Heart right ventricle (tissue), 16 donors: ENCODE measurements at regions not wholly inside any gene's neighbourhood (a gene's known extent, or its start where the extent isn't known, plus 50 kb on each side); places are given as distances from the start of the nearest gene placed in this dataset.
A peak's percentile ranks its signal among the peaks of the same experiment; 100 is the strongest.

Source experiments
- ATAC-seq, 8 donors: fragments of 200-7000 bp; cut with Tn5 transposase; one replicate each; pipeline ENCODE4 v1.9.1; 2020; ENCODE audit warnings: mild to moderate bottlenecking in 8 of 8, moderate library complexity in 8 of 8, moderate number of reproducible peaks in 1 of 8
- DNase-seq, 2 donors: peaks; one replicate each; pipeline ENCODE4 v3.0.0-alpha.2; 2020
- H3K27ac ChIP-seq, 10 donors: fragments of 200-600 bp; sonication (generic) in 2 of 10; one replicate each; pipeline versions ENCODE4 v1.5.0 to v1.8.0; 2020 to 2022; ENCODE audit warnings: mild to moderate bottlenecking in 3 of 10
- H3K27me3 ChIP-seq, 7 donors: fragments of 200-600 bp; one replicate each; pipeline ENCODE4 v1.8.0; 2021 to 2022; ENCODE audit warnings: mild to moderate bottlenecking in 2 of 7
- H3K36me3 ChIP-seq, 9 donors: fragments of 200-600 bp; sonication (generic) in 1 of 9; one replicate each; pipeline versions ENCODE4 v1.5.0 to v1.8.0; 2020 to 2022; ENCODE audit warnings: mild to moderate bottlenecking in 2 of 9
- H3K4me1 ChIP-seq, 9 donors: fragments of 200-600 bp; sonication (generic) in 1 of 9; one replicate each; pipeline versions ENCODE4 v1.5.0 to v1.8.0; 2020 to 2022; ENCODE audit warnings: mild to moderate bottlenecking in 4 of 9
- H3K4me3 ChIP-seq, 10 donors: fragments of 200-600 bp; sonication (generic) in 2 of 10; one replicate each; pipeline versions ENCODE4 v1.5.0 to v1.8.0; 2020 to 2022; ENCODE audit warnings: mild to moderate bottlenecking in 7 of 10, moderate library complexity in 2 of 10
- H3K9me3 ChIP-seq, 11 donors: fragments of 200-600 bp in 10 of 11; sonication (generic) in 2 of 11; one replicate each; pipeline versions ENCODE4 v1.5.0 to v1.8.0; 2013 to 2022; ENCODE audit warnings: mild to moderate bottlenecking in 2 of 11, control low read depth in 1 of 11, moderate library complexity in 1 of 11
- WGBS, 2 donors: extraction: QIAGEN DNeasy Blood & Tissue Kit; methylation state at CpG; one replicate each; pipeline ENCODE4 v1.1.7; 2013; ENCODE audit warnings: inconsistent platforms in 1 of 2; 5-methylcytosine and 5-hydroxymethylcytosine counted together
- intact Hi-C, 10 donors: fragments of 100-400 bp; cut with DNase I; formaldehyde crosslinking; loops; one replicate each; pipeline versions ENCODE4 v1.11.1 to v1.14.2; 2022
- TF ChIP-seq, protein P1 (sequence below), 9 donors: fragments of 200-600 bp; sonication (generic) in 2 of 9; IDR thresholded peaks; one replicate each; pipeline versions ENCODE4 v1.5.0 to v1.8.0; 2021 to 2022; ENCODE audit warnings: antibody characterized with exemption in 9 of 9, mild to moderate bottlenecking in 5 of 9, moderate library complexity in 1 of 9
- donor health status: Arrhythmogenic right ventricular cardiomyopathy.
- donor health status: ischemic (EF 13 %, LVEDD 7.1; RV severe dilation, severe dysfunction).
- donor health status: healthy with polysubstance abuse.
- donor health status: DM: no; HTN: yes; CAD: no.
- donor health status: DM: no; HTN: no; CAD: no.
- donor health status: ischemic (EF 25% LVEDD 6.9; RV normal size, moderate dysfunction).
- donor health status: ischemic (EF 25% LVEDD 5.7; RV mildly dilated, moderate dysfunction).
- donor health status: healthy.
- donor health status: DM: yes; HTN: yes; CAD: no.
- donor health status: Ischemic cardiomyopathy.
- donor health status: ischemic (EF 35%, LVEDD 5.7; RV mildly dilated, moderate dysfunction).
- donor health status: nonischemic (EF 11% LVEDD 7.7; RV severe dilation, severe dysfunction).
- donor health status: DM: yes; HTN: yes; CAD: no.
- donor health status: PGD.
- donor health status: ischemic (EF 29% LVEDD 5.4; RV normal size, mild dysfunction).
- donor health status: nonischemic (EF 23%, LVEDD 6.1; RV moderate dilation, normal function).

DNA sequence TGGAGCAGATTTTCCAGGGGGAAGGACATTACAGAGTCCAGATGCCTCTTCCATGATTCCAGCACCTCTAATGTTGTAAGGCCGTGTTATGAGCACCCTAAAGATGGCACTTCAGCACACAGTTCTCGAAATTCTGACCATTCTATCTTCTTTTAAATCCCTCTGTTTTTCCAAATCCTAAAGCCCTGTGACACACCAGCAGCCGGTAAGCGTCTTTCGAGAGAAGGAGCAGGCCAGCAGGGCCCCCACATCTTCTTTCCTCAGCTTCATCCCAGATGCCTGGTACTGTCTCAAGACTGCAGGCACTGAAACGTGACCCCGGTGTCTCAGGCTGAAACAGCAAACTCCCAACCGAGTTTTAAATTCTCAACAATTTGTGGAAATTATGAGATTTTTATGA lies 211.6 kb upstream of the FOXQ1 start:
- Histone ChIP-seq H3K27ac (no peak overlapping the region), H3K27me3 (peaks cover 0 to 48% (median 15%) of the 10 kb centered on the region in 7 donors), H3K4me1 (peaks cover 0 to 14% (median 0%) of the 10 kb centered on the region in 9 donors), H3K9me3 (no peaks in the 10 kb centered on the region), H3K36me3 (no peaks in the 10 kb centered on the region), H3K4me3 (no peak overlapping the region)
- intact Hi-C loops = no loop called here
- TF ChIP-seq, protein P1, sequence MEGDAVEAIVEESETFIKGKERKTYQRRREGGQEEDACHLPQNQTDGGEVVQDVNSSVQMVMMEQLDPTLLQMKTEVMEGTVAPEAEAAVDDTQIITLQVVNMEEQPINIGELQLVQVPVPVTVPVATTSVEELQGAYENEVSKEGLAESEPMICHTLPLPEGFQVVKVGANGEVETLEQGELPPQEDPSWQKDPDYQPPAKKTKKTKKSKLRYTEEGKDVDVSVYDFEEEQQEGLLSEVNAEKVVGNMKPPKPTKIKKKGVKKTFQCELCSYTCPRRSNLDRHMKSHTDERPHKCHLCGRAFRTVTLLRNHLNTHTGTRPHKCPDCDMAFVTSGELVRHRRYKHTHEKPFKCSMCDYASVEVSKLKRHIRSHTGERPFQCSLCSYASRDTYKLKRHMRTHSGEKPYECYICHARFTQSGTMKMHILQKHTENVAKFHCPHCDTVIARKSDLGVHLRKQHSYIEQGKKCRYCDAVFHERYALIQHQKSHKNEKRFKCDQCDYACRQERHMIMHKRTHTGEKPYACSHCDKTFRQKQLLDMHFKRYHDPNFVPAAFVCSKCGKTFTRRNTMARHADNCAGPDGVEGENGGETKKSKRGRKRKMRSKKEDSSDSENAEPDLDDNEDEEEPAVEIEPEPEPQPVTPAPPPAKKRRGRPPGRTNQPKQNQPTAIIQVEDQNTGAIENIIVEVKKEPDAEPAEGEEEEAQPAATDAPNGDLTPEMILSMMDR (IDR thresholded peaks at IDR 0.05) = no peak
- WGBS, 2 donors = 84 to 85% methylated on average over 8 of the region's 8 CpGs
- ATAC-seq (no peak), DNase-seq (no peak)

DNA sequence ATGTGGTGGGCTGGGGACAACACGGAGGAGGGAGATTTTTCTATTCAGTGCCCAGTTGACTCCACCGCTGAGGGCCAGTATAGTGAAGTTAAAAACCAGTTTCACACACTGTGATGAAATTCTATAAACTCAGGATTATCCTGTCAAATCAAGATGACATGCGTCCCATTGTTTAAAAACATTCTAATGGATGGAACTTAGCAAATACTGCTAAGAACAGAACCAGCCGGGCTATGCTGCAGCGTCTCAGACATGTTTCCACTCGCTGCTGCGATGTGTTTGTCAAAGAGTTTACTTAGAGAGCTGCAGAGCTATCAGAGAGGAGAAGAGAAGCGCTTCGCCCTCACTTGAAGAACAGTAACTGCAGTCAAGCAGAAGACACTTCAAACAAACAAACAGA lies 212.6 kb upstream of the FOXQ1 start:
- intact Hi-C loops = no loop called here
- Histone ChIP-seq H3K9me3 (no peaks in the 10 kb centered on the region), H3K27ac (no peak overlapping the region), H3K4me3 (no peak overlapping the region), H3K27me3 (peaks cover 0 to 46% (median 15%) of the 10 kb centered on the region in 7 donors), H3K4me1 (peaks cover 0 to 18% (median 0%) of the 10 kb centered on the region in 9 donors), H3K36me3 (no peaks in the 10 kb centered on the region)
- DNase-seq (no peak), ATAC-seq (no peak)
- TF ChIP-seq, protein P1 (IDR thresholded peaks at IDR 0.05) = no peak
- WGBS, 2 donors = 86 to 89% methylated on average over 9 of the region's 9 CpGs

DNA sequence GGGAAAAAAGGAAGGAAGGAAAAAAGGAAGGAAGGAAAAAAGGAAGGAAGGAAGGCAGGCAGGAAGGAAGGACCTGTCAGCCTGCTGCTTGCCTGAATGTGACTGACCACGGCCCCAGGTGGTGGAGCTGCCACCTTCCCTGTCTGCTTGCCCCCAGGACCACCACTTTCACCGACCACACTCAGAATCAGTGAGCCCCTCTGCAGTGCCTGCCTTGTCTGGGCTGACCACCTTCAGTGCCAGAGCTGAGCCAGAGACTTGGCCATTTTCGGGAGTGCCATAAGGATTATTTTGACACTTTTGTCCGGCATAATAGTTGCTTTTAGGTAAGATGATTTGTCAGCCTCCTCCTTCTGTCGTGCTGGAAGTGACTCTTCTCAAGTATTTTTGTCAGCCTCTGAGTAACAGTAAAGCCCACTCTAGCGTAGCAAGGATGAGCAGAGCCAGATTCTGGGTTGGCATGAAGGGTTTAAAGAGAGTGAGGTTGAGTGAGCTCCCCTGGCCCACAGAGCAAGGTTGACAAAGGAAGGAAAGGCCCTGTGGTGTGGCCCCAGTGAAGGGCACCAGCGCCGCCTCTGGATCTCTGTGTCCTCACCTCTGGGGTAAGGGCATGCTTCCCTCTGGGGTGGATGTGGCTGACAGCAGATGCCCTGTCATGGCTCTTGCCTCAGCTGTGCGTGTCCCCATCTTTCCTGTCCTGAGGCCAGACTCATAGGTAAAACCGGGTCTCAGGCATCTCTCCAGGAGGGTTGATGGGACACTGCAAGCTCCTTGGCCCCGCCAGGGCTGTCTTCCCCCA lies 214.7 kb upstream of the FOXQ1 start:
- H3K9me3 ChIP-seq = no peaks in the 10 kb centered on the region
- DNase-seq = no peak
- 91 to 93% methylated on average over 11 of the region's 11 CpGs for WGBS, 2 donors
- no peak overlapping the region for H3K27ac ChIP-seq
- no peaks in the 10 kb centered on the region for H3K36me3 ChIP-seq
- intact Hi-C loops = no loop called here
- ATAC-seq = no peak
- H3K4me1 ChIP-seq = peaks cover 0 to 8% (median 0%) of the 10 kb centered on the region in 9 donors
- peaks cover 0 to 35% (median 15%) of the 10 kb centered on the region in 7 donors for H3K27me3 ChIP-seq
- TF ChIP-seq, protein P1 (IDR thresholded peaks at IDR 0.05) = no peak
- H3K4me3 ChIP-seq = no peak overlapping the region

DNA sequence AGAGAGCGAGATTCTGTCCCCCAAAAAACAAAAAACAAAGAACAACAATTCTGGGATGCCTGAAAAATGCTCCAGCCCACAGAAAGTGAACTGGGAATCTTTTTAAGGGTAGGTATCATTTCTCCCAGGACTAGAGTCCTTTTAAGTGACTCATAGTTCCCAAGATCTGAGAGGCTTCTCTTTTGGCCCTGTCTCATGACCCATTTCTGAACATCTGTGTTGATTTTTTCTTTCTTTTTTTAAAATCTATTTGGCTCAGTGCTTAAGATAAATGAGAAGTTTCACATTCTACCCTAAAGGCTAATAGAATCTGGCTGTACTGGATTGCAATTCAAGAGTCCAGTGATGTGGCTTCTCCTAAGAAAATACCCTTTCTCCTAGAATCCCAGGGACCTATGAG lies 217.6 kb upstream of the FOXQ1 start:
- H3K27ac ChIP-seq = no peak overlapping the region
- intact Hi-C loops = no loop called here
- H3K27me3 ChIP-seq = peaks cover 0 to 13% (median 7%) of the 10 kb centered on the region in 7 donors
- 39 to 77% methylated on average over 1 of the region's 1 CpG for WGBS, 2 donors
- TF ChIP-seq, protein P1 (IDR thresholded peaks at IDR 0.05) = no peak
- no peaks in the 10 kb centered on the region for H3K9me3 ChIP-seq
- H3K36me3 ChIP-seq = no peaks in the 10 kb centered on the region
- peaks cover 0 to 7% (median 0%) of the 10 kb centered on the region in 9 donors for H3K4me1 ChIP-seq
- H3K4me3 ChIP-seq = no peak overlapping the region
- ATAC-seq = peak in 7 of 8 donors; percentile 45 to 77 (median 61)
- DNase-seq = no peak
